HL-60 (cell line): ENCODE measurements at regions not wholly inside any gene's neighbourhood (a gene's known extent, or its start where the extent isn't known, plus 50 kb on each side); places are given as distances from the start of the nearest gene placed in this dataset.

ENCODE experiments used
- CTCF ChIP-seq: IDR thresholded peaks from one replicate; pipeline ENCODE4 v1.5.1; 2011; ENCODE audit warnings: low read length, control low read depth, inconsistent platforms; ENCODE audit not compliant: insufficient read depth
- GABPA ChIP-seq: IDR thresholded peaks from 2 replicates; pipeline ENCODE4 v1.6.1; 2012; ENCODE audit warnings: low read depth
- POLR2AphosphoS5 ChIP-seq: IDR thresholded peaks from 2 replicates; pipeline ENCODE4 v1.6.1; 2012; ENCODE audit warnings: low read depth
- REST ChIP-seq: IDR thresholded peaks from 2 replicates; pipeline ENCODE4 v1.6.1; 2012; ENCODE audit warnings: low read depth; ENCODE audit not compliant: insufficient replicate concordance
- SPI1 ChIP-seq: IDR thresholded peaks from 2 replicates; pipeline ENCODE4 v1.6.1; 2012; ENCODE audit warnings: low read depth, mild to moderate bottlenecking, borderline replicate concordance

DNA sequence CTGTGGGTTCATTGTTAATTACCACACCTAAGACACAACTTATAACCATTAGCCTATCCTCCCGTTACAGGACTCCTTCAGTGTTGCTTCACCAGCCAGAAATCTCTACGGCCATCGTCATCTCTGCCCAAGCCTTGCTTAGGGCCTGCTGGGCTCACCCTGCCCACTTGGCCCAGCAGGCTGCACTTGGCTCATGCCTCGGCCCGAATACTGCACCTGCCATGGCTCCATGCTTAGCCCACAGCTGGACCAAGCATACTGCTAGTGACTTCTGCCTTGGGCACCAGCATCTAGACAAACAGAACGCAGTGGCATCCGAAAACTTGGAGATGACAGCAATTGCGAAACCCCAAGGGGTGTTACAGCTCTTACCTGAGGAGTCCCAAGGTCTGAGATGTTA is 2336.0 kb upstream of the ACO1 start:
- TF ChIP-seq CTCF (no peak), POLR2AphosphoS5 (no peak), SPI1 (no peak), REST (no peak), GABPA (no peak)
